HL-60 (cell line): ENCODE measurements at regions not wholly inside any gene's neighbourhood (a gene's known extent, or its start where the extent isn't known, plus 50 kb on each side); places are given as distances from the start of the nearest gene placed in this dataset.
"Not testable (repeated sequence)": the region's sequence is repeated elsewhere in the genome, so short reads cannot be mapped to it uniquely, and the experiment has no call there.

Experiments
- CTCF ChIP-seq: IDR thresholded peaks from one replicate; pipeline ENCODE4 v1.5.1; 2011; ENCODE audit warnings: low read length, control low read depth, inconsistent platforms; ENCODE audit not compliant: insufficient read depth
- GABPA ChIP-seq: IDR thresholded peaks from 2 replicates; pipeline ENCODE4 v1.6.1; 2012; ENCODE audit warnings: low read depth
- POLR2AphosphoS5 ChIP-seq: IDR thresholded peaks from 2 replicates; pipeline ENCODE4 v1.6.1; 2012; ENCODE audit warnings: low read depth
- REST ChIP-seq: IDR thresholded peaks from 2 replicates; pipeline ENCODE4 v1.6.1; 2012; ENCODE audit warnings: low read depth; ENCODE audit not compliant: insufficient replicate concordance
- SPI1 ChIP-seq: IDR thresholded peaks from 2 replicates; pipeline ENCODE4 v1.6.1; 2012; ENCODE audit warnings: low read depth, mild to moderate bottlenecking, borderline replicate concordance

GRCh38 chr1:224038832-224039231, 75.1 kb upstream of the FBXO28 start:
- TF ChIP-seq CTCF, POLR2AphosphoS5, REST, GABPA, SPI1: not testable (repeated sequence)
